ENCODE measurements at regions not wholly inside any gene's neighbourhood (a gene's known extent, or its start where the extent isn't known, plus 50 kb on each side); places are given as distances from the start of the nearest gene placed in this dataset.

DNA sequence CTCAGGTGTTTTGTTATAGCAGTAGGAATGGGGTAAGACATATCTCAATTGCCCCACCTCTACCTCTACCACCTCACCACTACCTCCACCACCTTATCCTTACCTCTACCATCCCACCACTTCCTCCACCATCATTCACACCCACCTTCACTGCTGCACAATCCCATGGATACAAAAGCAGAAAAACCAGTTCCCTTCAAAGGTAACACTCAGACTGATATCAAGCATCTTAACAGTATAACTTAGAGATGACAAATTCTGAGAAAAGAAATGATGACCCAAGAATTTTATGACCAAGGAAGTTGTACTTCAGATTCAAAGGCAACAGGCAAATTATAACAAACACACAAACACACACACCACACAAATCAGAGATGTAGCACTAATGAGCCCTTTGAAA is 189.4 kb downstream of the NUAK1 start:
- DNase-seq (no peak), ATAC-seq (no peak)
- no peak overlapping the region for H3K4me3 ChIP-seq
- intact Hi-C loops (cut with DNase I), result loop anchor here in 2 of 10 donors (10.0 kb wide), 2 partner anchors 175 to 185 kb away; partner anchors contain the start of gene NUAK1 (in 1 of the 2)
- H3K27ac ChIP-seq, result no peak overlapping the region
- no peaks in the 10 kb centered on the region for H3K27me3 ChIP-seq
- H3K9me3 ChIP-seq, result no peaks in the 10 kb centered on the region
- no peaks in the 10 kb centered on the region for H3K36me3 ChIP-seq
- TF ChIP-seq, protein P1, sequence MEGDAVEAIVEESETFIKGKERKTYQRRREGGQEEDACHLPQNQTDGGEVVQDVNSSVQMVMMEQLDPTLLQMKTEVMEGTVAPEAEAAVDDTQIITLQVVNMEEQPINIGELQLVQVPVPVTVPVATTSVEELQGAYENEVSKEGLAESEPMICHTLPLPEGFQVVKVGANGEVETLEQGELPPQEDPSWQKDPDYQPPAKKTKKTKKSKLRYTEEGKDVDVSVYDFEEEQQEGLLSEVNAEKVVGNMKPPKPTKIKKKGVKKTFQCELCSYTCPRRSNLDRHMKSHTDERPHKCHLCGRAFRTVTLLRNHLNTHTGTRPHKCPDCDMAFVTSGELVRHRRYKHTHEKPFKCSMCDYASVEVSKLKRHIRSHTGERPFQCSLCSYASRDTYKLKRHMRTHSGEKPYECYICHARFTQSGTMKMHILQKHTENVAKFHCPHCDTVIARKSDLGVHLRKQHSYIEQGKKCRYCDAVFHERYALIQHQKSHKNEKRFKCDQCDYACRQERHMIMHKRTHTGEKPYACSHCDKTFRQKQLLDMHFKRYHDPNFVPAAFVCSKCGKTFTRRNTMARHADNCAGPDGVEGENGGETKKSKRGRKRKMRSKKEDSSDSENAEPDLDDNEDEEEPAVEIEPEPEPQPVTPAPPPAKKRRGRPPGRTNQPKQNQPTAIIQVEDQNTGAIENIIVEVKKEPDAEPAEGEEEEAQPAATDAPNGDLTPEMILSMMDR (IDR thresholded peaks at IDR 0.05), result no peak
- peaks cover 0 to 37% (median 4%) of the 10 kb centered on the region in 9 donors for H3K4me1 ChIP-seq

DNA sequence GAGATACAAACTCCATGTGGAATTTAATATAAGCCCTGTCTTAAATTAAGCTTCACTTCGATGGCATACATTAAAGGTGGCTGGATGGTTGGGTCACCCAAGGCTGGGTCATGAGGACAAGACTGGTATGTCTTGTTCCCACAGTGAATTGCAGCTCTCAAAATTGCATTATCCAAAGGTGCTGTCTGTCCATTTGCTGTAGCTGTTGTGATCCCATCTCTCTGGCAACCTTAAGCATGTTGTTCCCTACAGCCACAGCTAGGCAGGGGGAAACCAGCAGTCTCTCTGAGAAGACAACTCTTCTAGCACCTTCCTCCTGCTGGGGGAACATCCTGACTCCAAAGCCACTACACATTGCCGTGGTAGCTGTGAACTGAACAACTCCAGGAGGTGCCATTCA is 187.0 kb downstream of the NUAK1 start:
- DNase-seq (no peak), ATAC-seq (peak in 1 of 8 donors; percentile 78)
- Histone ChIP-seq H3K36me3 (no peaks in the 10 kb centered on the region), H3K9me3 (no peaks in the 10 kb centered on the region), H3K27ac (no peak overlapping the region), H3K4me1 (peaks cover 0 to 50% (median 17%) of the 10 kb centered on the region in 9 donors), H3K27me3 (no peaks in the 10 kb centered on the region), H3K4me3 (no peak overlapping the region)
- WGBS, 2 donors, result 22 to 73% methylated on average over 2 of the region's 2 CpGs
- TF ChIP-seq, protein P1 (IDR thresholded peaks at IDR 0.05), result no peak
- intact Hi-C loops (cut with DNase I), result loop anchor here in 1 of 10 donors (10.0 kb wide), 1 partner anchor 183 kb away; the partner anchor contains the start of gene NUAK1

DNA sequence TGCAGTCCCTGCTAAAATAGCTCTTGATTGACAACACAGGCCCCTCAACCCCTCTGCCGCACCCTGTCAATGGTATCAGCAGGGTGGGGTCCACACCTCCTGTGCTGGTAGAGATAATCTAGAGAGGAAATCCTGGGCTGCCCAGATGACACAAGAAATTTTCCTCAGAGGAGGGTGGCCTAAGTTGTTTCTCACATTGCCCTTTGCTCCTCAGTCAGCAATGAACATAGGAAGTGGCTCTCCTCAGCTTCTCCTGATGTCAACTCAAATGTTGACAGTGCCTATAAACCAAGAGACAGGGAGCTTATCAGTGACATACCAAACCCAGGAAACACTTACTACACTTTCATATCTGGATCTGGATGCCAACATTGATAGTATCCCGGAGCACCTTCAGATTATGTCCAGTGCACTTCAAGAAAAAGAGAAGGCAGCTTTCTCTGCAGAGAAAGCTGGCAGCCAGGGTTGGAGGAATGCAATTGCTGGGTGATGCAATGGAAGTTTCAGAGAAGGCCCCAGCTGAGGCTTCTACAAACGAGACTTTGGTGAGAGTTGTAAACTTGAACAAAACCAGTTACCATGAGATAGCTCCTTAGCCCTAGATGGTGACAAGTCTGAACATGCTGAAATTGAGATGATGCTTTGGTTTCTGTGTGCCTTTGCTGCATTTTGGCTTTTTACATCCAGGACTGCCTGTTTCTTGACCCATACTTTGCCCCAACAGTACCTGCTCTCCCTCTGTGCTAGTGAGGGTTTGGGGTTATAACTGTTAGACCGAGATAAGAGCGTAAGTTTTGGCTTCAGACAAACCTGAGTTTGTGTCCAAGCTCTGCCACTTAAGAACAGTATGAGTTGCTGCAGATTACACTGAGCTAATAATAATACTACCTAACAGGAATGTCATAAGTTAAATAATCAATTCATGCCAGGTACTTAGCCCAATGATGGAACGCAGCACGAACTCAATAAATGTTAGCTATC is 183.5 kb downstream of the NUAK1 start:
- no peaks in the 10 kb centered on the region for H3K36me3 ChIP-seq
- TF ChIP-seq, protein P1 (IDR thresholded peaks at IDR 0.05), result no peak
- DNase-seq (no peak), ATAC-seq (peak in 5 of 8 donors; percentile 41 to 65 (median 55))
- H3K9me3 ChIP-seq, result no peaks in the 10 kb centered on the region
- H3K4me3 ChIP-seq, result no peak overlapping the region
- peak overlapping the region in 6 of 10 donors; percentile 1 to 51 (median 28) for H3K27ac ChIP-seq
- H3K27me3 ChIP-seq, result no peaks in the 10 kb centered on the region
- peaks cover 0 to 45% (median 19%) of the 10 kb centered on the region in 9 donors for H3K4me1 ChIP-seq
- 53 to 59% methylated on average over 7 of the region's 7 CpGs for WGBS, 2 donors
- intact Hi-C loops (cut with DNase I), result loop anchor here in 1 of 10 donors (10.0 kb wide), 1 partner anchor 180 kb away; the partner anchor contains the start of gene NUAK1

DNA sequence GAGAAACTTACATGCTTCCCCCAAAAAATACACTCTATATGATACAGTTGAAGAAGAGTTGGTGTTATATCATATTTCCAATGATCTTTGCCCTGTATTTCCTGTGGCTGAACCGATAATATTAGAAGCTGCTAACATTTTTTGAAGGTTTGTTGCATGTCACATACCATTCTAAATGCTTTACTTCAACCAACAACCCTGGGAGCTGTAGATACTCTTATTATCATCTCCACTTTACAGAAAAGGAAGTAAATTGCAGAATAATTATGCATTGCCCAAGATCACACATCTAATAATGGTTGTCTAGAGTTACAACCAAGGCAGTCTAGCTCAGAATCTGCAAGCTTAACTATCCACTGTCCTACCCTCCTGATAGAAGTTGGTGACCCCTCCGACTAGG is 182.8 kb downstream of the NUAK1 start:
- TF ChIP-seq, protein P1 (IDR thresholded peaks at IDR 0.05), result no peak
- ATAC-seq (no peak), DNase-seq (no peak)
- intact Hi-C loops (cut with DNase I), result loop anchor here in 1 of 10 donors (10.0 kb wide), 1 partner anchor 179 kb away; the partner anchor contains the start of gene NUAK1
- Histone ChIP-seq H3K4me3 (no peak overlapping the region), H3K27ac (peak overlapping the region in 3 of 10 donors; percentile 14 to 51 (median 33)), H3K27me3 (no peaks in the 10 kb centered on the region), H3K36me3 (no peaks in the 10 kb centered on the region), H3K4me1 (peaks cover 0 to 52% (median 19%) of the 10 kb centered on the region in 9 donors), H3K9me3 (no peaks in the 10 kb centered on the region)
- 43 to 49% methylated on average over 2 of the region's 2 CpGs for WGBS, 2 donors

All from heart right ventricle (tissue), 16 donors.